GM23338 (cell line): ENCODE measurements at regions not wholly inside any gene's neighbourhood (a gene's known extent, or its start where the extent isn't known, plus 50 kb on each side); places are given as distances from the start of the nearest gene placed in this dataset.

Source experiments
- ATAC-seq: fragments of 200-7000 bp; cut with Tn5 transposase; 3 replicates; pipeline ENCODE4 v1.9.1; 2020
- DNase-seq: peaks from one replicate; pipeline ENCODE4 v3.0.0-alpha.2; 2015; ENCODE audit warnings: low spot score
- H2AFZ ChIP-seq: fragments of 200-600 bp; sonication (generic); 2 replicates; pipeline ENCODE4 v1.8.0; 2016; ENCODE audit warnings: antibody characterized with exemption, mild to moderate bottlenecking, moderate library complexity
- H3F3A ChIP-seq: fragments of 200-600 bp; sonication (generic); replicated peaks from 2 replicates; pipeline ENCODE4 v1.8.0; 2017; ENCODE audit warnings: antibody characterized with exemption, mixed run types, low read depth
- H3K27ac ChIP-seq: fragments of 200-600 bp; sonication (generic); 2 replicates; pipeline ENCODE4 v1.6.1; 2016; ENCODE audit warnings: low read depth
- H3K27me3 ChIP-seq: fragments of 200-600 bp; sonication (generic); 2 replicates; pipeline ENCODE4 v1.8.0; 2016; ENCODE audit warnings: mild to moderate bottlenecking, mixed run types, moderate library complexity; ENCODE audit not compliant: insufficient read depth
- H3K36me3 ChIP-seq: fragments of 200-600 bp; sonication (generic); 2 replicates; pipeline ENCODE4 v1.8.0; 2016; ENCODE audit warnings: mild to moderate bottlenecking; ENCODE audit not compliant: insufficient read depth
- H3K4me1 ChIP-seq: fragments of 200-600 bp; sonication (generic); 2 replicates; pipeline ENCODE4 v1.8.0; 2016; ENCODE audit warnings: mild to moderate bottlenecking, moderate library complexity; ENCODE audit not compliant: insufficient read depth
- H3K4me2 ChIP-seq: fragments of 200-600 bp; sonication (generic); 2 replicates; pipeline ENCODE4 v1.7.1; 2017; ENCODE audit warnings: mixed run types
- H3K4me3 ChIP-seq: fragments of 200-600 bp; sonication (generic); 2 replicates; pipeline ENCODE4 v1.6.1; 2016; ENCODE audit warnings: mixed run types
- H3K79me2 ChIP-seq: fragments of 200-600 bp; sonication (generic); replicated peaks from 2 replicates; pipeline ENCODE4 v1.8.0; 2017; ENCODE audit warnings: mild to moderate bottlenecking; ENCODE audit not compliant: insufficient read depth
- H3K9me2 ChIP-seq: fragments of 200-600 bp; sonication (generic); 2 replicates; pipeline ENCODE4 v1.8.0; 2017; ENCODE audit not compliant: insufficient read depth
- H4K20me1 ChIP-seq: fragments of 200-600 bp; sonication (generic); replicated peaks from 2 replicates; pipeline ENCODE4 v1.8.0; 2017; ENCODE audit warnings: mild to moderate bottlenecking; ENCODE audit not compliant: insufficient read depth
- H3K27ac Mint-ChIP-seq: 2 replicates; pipeline ENCODE4 v1.8.0; 2020; ENCODE audit warnings: inconsistent platforms, mild to moderate bottlenecking, moderate library complexity, mixed read lengths
- H3K27me3 Mint-ChIP-seq: 3 replicates; pipeline ENCODE4 v1.8.0; 2022; ENCODE audit warnings: low read depth, mild to moderate bottlenecking, moderate library complexity, mixed read lengths, inconsistent platforms; ENCODE audit not compliant: insufficient read depth, poor library complexity
- H3K36me3 Mint-ChIP-seq: 3 replicates; pipeline ENCODE4 v1.8.0; 2021; ENCODE audit warnings: low read depth, mild to moderate bottlenecking, inconsistent platforms, moderate library complexity, mixed read lengths
- H3K4me1 Mint-ChIP-seq: 3 replicates; pipeline ENCODE4 v1.8.0; 2020; ENCODE audit warnings: mild to moderate bottlenecking, inconsistent platforms, mixed read lengths
- H3K4me3 Mint-ChIP-seq: 3 replicates; pipeline ENCODE4 v1.8.0; 2021; ENCODE audit warnings: moderate library complexity, mild to moderate bottlenecking, inconsistent platforms, mixed read lengths
- H3K9me3 Mint-ChIP-seq: 3 replicates; pipeline ENCODE4 v1.8.0; 2020; ENCODE audit warnings: moderate library complexity, mild to moderate bottlenecking, inconsistent platforms, mixed read lengths
- CREB1 ChIP-seq: fragments of 250-450 bp; sonication (Bioruptor Pico); IDR thresholded peaks from 2 replicates; pipeline ENCODE4 v1.5.0; 2020; ENCODE audit warnings: low read depth, mild to moderate bottlenecking, moderate library complexity
- JUNB ChIP-seq: IDR thresholded peaks from one replicate; pipeline ENCODE4 v1.6.1; 2016; ENCODE audit warnings: antibody characterized with exemption; ENCODE audit not compliant: unreplicated experiment
- NANOG ChIP-seq: IDR thresholded peaks from 2 replicates; pipeline ENCODE4 v1.6.1; 2016; ENCODE audit warnings: antibody characterized with exemption, borderline replicate concordance
- POLR2AphosphoS5 ChIP-seq: IDR thresholded peaks from 2 replicates; pipeline ENCODE4 v1.6.1; 2016; ENCODE audit warnings: antibody characterized with exemption, low read depth
- STAT1 ChIP-seq: IDR thresholded peaks from one replicate; pipeline ENCODE4 v1.6.1; 2016; ENCODE audit warnings: antibody characterized with exemption; ENCODE audit not compliant: unreplicated experiment
- ZNF331 ChIP-seq: fragments of 250-450 bp; sonication (Bioruptor Pico); IDR thresholded peaks from 2 replicates; pipeline ENCODE4 v1.5.0; 2020; ENCODE audit warnings: low read depth, mild to moderate bottlenecking, moderate library complexity
- TF ChIP-seq, protein P1 (sequence below): fragments of 250-450 bp; sonication (Bioruptor Pico); IDR thresholded peaks from 2 replicates; pipeline ENCODE4 v1.5.0; 2020; ENCODE audit warnings: mild to moderate bottlenecking, moderate library complexity
- TF ChIP-seq, protein P2 (sequence below): IDR thresholded peaks from 2 replicates; pipeline ENCODE4 v1.6.1; 2016; ENCODE audit warnings: antibody characterized with exemption

DNA sequence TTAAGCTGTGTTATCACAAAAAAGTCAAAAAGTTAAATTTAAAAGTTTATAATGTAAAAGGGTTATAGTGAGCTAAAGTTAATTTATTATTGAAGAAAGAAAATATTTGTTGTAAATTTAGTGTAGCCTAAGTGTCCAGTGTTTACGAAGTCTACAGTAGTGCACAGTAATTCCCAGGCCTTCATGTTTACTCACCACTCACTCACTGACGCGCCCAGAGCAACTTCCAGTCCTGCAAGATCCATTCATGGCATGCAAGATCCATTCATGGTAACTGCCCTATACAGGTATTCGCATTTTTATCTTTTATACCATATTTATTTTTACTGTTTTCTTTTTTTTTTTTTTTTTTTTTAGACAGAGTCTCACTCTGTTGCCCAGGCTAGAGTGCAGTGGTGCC is 69.5 kb downstream of the TPRA1 start:
- DNase-seq (no peak), ATAC-seq (no peak)
- H4K20me1 ChIP-seq = no peaks in the 10 kb centered on the region
- no peak overlapping the region for H2AFZ ChIP-seq
- no peaks in the 10 kb centered on the region for H3K27me3 ChIP-seq
- H3K36me3 ChIP-seq = no peaks in the 10 kb centered on the region
- Mint-ChIP-seq H3K9me3 (peaks cover 9% of the 10 kb centered on the region), H3K4me3 (no peak overlapping the region), H3K36me3 (no peaks in the 10 kb centered on the region), H3K27ac (no peak overlapping the region), H3K4me1 (peaks cover 6% of the 10 kb centered on the region; the same call in 2 of the 3 replicates), H3K27me3 (peaks cover 5% of the 10 kb centered on the region)
- H3K4me3 ChIP-seq = no peak overlapping the region
- H3K4me2 ChIP-seq = no peak overlapping the region
- H3K79me2 ChIP-seq = no peaks in the 10 kb centered on the region
- TF ChIP-seq JUNB (no peak), CREB1 (no peak), STAT1 (no peak), ZNF331 (CRISPR knock-in tag) (no peak), POLR2AphosphoS5 (no peak), NANOG (no peak)
- TF ChIP-seq, protein P1, sequence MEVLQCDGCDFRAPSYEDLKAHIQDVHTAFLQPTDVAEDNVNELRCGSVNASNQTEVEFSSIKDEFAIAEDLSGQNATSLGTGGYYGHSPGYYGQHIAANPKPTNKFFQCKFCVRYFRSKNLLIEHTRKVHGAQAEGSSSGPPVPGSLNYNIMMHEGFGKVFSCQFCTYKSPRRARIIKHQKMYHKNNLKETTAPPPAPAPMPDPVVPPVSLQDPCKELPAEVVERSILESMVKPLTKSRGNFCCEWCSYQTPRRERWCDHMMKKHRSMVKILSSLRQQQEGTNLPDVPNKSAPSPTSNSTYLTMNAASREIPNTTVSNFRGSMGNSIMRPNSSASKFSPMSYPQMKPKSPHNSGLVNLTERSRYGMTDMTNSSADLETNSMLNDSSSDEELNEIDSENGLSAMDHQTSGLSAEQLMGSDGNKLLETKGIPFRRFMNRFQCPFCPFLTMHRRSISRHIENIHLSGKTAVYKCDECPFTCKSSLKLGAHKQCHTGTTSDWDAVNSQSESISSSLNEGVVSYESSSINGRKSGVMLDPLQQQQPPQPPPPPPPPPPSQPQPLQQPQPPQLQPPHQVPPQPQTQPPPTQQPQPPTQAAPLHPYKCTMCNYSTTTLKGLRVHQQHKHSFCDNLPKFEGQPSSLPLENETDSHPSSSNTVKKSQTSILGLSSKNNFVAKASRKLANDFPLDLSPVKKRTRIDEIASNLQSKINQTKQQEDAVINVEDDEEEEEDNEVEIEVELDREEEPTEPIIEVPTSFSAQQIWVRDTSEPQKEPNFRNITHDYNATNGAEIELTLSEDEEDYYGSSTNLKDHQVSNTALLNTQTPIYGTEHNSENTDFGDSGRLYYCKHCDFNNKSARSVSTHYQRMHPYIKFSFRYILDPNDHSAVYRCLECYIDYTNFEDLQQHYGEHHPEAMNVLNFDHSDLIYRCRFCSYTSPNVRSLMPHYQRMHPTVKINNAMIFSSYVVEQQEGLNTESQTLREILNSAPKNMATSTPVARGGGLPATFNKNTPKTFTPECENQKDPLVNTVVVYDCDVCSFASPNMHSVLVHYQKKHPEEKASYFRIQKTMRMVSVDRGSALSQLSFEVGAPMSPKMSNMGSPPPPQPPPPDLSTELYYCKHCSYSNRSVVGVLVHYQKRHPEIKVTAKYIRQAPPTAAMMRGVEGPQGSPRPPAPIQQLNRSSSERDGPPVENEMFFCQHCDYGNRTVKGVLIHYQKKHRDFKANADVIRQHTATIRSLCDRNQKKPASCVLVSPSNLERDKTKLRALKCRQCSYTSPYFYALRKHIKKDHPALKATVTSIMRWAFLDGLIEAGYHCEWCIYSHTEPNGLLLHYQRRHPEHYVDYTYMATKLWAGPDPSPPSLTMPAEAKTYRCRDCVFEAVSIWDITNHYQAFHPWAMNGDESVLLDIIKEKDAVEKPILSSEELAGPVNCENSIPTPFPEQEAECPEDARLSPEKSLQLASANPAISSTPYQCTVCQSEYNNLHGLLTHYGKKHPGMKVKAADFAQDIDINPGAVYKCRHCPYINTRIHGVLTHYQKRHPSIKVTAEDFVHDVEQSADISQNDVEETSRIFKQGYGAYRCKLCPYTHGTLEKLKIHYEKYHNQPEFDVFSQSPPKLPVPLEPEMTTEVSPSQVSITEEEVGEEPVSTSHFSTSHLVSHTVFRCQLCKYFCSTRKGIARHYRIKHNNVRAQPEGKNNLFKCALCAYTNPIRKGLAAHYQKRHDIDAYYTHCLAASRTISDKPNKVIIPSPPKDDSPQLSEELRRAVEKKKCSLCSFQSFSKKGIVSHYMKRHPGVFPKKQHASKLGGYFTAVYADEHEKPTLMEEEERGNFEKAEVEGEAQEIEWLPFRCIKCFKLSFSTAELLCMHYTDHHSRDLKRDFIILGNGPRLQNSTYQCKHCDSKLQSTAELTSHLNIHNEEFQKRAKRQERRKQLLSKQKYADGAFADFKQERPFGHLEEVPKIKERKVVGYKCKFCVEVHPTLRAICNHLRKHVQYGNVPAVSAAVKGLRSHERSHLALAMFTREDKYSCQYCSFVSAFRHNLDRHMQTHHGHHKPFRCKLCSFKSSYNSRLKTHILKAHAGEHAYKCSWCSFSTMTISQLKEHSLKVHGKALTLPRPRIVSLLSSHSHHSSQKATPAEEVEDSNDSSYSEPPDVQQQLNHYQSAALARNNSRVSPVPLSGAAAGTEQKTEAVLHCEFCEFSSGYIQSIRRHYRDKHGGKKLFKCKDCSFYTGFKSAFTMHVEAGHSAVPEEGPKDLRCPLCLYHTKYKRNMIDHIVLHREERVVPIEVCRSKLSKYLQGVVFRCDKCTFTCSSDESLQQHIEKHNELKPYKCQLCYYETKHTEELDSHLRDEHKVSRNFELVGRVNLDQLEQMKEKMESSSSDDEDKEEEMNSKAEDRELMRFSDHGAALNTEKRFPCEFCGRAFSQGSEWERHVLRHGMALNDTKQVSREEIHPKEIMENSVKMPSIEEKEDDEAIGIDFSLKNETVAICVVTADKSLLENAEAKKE (CRISPR knock-in tag) = no peak
- TF ChIP-seq, protein P2, sequence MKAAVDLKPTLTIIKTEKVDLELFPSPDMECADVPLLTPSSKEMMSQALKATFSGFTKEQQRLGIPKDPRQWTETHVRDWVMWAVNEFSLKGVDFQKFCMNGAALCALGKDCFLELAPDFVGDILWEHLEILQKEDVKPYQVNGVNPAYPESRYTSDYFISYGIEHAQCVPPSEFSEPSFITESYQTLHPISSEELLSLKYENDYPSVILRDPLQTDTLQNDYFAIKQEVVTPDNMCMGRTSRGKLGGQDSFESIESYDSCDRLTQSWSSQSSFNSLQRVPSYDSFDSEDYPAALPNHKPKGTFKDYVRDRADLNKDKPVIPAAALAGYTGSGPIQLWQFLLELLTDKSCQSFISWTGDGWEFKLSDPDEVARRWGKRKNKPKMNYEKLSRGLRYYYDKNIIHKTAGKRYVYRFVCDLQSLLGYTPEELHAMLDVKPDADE = no peak
- no peaks in the 10 kb centered on the region for H3K9me2 ChIP-seq
- no peaks in the 10 kb centered on the region for H3K4me1 ChIP-seq
- no peak overlapping the region for H3K27ac ChIP-seq
- H3F3A ChIP-seq = no peaks in the 10 kb centered on the region
